Astrocyte (in vitro differentiated cells and primary cell): ENCODE measurements at regions not wholly inside any gene's neighbourhood (a gene's known extent, or its start where the extent isn't known, plus 50 kb on each side); places are given as distances from the start of the nearest gene placed in this dataset.

Experiments
- DNase-seq: peaks from one replicate; pipeline ENCODE4 v3.0.0-alpha.2; 2010; ENCODE audit warnings: low read depth
- FAIRE-seq: peaks from 2 replicates; lab custom pipeline; 2011; peaks lifted over from hg19 to GRCh38; lab: Jason Lieb, UNC
- H2AFZ ChIP-seq: 2 replicates; pipeline ENCODE4 v1.6.0; 2012; ENCODE audit warnings: low read depth, low read length, inconsistent platforms
- H3K27ac ChIP-seq: 2 replicates; pipeline ENCODE4 v1.5.1; 2011; ENCODE audit warnings: low read depth, low read length, inconsistent platforms
- H3K27me3 ChIP-seq: 2 replicates; pipeline ENCODE4 v1.6.0; 2011; ENCODE audit warnings: low read length, inconsistent platforms; ENCODE audit not compliant: insufficient read depth
- H3K36me3 ChIP-seq: 2 replicates; pipeline ENCODE4 v1.5.1; 2011; ENCODE audit warnings: low read length, inconsistent platforms; ENCODE audit not compliant: insufficient read depth
- H3K4me1 ChIP-seq: 2 replicates; pipeline ENCODE4 v1.5.1; 2011; ENCODE audit warnings: low read length, inconsistent platforms; ENCODE audit not compliant: insufficient read depth
- H3K4me2 ChIP-seq: 2 replicates; pipeline ENCODE4 v1.6.0; 2012; ENCODE audit warnings: low read length, inconsistent platforms
- H3K4me3 ChIP-seq: 2 replicates; pipeline ENCODE4 v1.5.1; 2011; ENCODE audit warnings: low read depth, mild to moderate bottlenecking, low read length, inconsistent platforms; ENCODE audit not compliant: insufficient read depth
- H3K79me2 ChIP-seq: 2 replicates; pipeline ENCODE4 v1.6.0; 2012; ENCODE audit warnings: mild to moderate bottlenecking, low read length, inconsistent platforms; ENCODE audit not compliant: insufficient read depth
- H3K9ac ChIP-seq: 2 replicates; pipeline ENCODE4 v1.6.0; 2012; ENCODE audit warnings: mild to moderate bottlenecking, low read length, inconsistent platforms
- H3K9me3 ChIP-seq: 2 replicates; pipeline ENCODE4 v1.5.1; 2012; ENCODE audit warnings: low read depth, mild to moderate bottlenecking, low read length, inconsistent platforms; ENCODE audit not compliant: insufficient read depth
- H4K20me1 ChIP-seq: 2 replicates; pipeline ENCODE4 v1.6.0; 2012; ENCODE audit warnings: low read length, inconsistent platforms; ENCODE audit not compliant: insufficient read depth
- H3K27ac Mint-ChIP-seq: one replicate; pipeline ENCODE4 v1.8.0; 2021; ENCODE audit warnings: mild to moderate bottlenecking, mixed read lengths; ENCODE audit not compliant: unreplicated experiment
- H3K27me3 Mint-ChIP-seq: one replicate; pipeline ENCODE4 v1.8.0; 2021; ENCODE audit warnings: low read depth, mixed read lengths; ENCODE audit not compliant: unreplicated experiment
- H3K36me3 Mint-ChIP-seq: one replicate; pipeline ENCODE4 v1.8.0; 2021; ENCODE audit warnings: low read depth, mixed read lengths; ENCODE audit not compliant: unreplicated experiment
- H3K4me1 Mint-ChIP-seq: one replicate; pipeline ENCODE4 v1.8.0; 2021; ENCODE audit warnings: low read depth, mixed read lengths; ENCODE audit not compliant: unreplicated experiment
- H3K4me3 Mint-ChIP-seq: one replicate; pipeline ENCODE4 v1.8.0; 2021; ENCODE audit warnings: mild to moderate bottlenecking, moderate library complexity, mixed read lengths; ENCODE audit not compliant: unreplicated experiment
- H3K9me3 Mint-ChIP-seq: one replicate; pipeline ENCODE4 v1.8.0; 2021; ENCODE audit warnings: mild to moderate bottlenecking, mixed read lengths; ENCODE audit not compliant: unreplicated experiment
- CTCF ChIP-seq: IDR thresholded peaks from 2 replicates; pipeline ENCODE4 v1.5.1; 2011; ENCODE audit warnings: low read depth, mild to moderate bottlenecking, inconsistent platforms, low read length, moderate library complexity; ENCODE audit not compliant: insufficient read depth
- EZH2 ChIP-seq: IDR thresholded peaks from 2 replicates; pipeline ENCODE4 v1.6.1; 2012; ENCODE audit warnings: mild to moderate bottlenecking, low read length, inconsistent platforms; ENCODE audit not compliant: insufficient read depth

- TF ChIP-seq EZH2 (no peak), CTCF (no peak)
- no peaks in the 10 kb centered on the region for H3K4me1 ChIP-seq
- H3K4me1 Mint-ChIP-seq, result no peaks in the 10 kb centered on the region
- no peaks in the 10 kb centered on the region for H3K36me3 ChIP-seq
- H3K27ac Mint-ChIP-seq, result no peak overlapping the region
- H3K27me3 ChIP-seq, result peaks cover 6% of the 10 kb centered on the region
- no peak overlapping the region for H3K4me3 ChIP-seq
- no peak overlapping the region for H3K9ac ChIP-seq
- H3K4me2 ChIP-seq, result no peak overlapping the region
- H3K27ac ChIP-seq, result no peak overlapping the region
- H3K9me3 ChIP-seq, result no peaks in the 10 kb centered on the region
- H3K36me3 Mint-ChIP-seq, result no peaks in the 10 kb centered on the region
- peaks cover 49% of the 10 kb centered on the region for H3K27me3 Mint-ChIP-seq
- H2AFZ ChIP-seq, result no peak overlapping the region
- DNase-seq (no peak), FAIRE-seq (no peak)
- no peaks in the 10 kb centered on the region for H4K20me1 ChIP-seq
- no peak overlapping the region for H3K4me3 Mint-ChIP-seq
- H3K9me3 Mint-ChIP-seq, result peaks cover 2% of the 10 kb centered on the region
- no peaks in the 10 kb centered on the region for H3K79me2 ChIP-seq
These were observed 55.5 kb upstream of the PRR23C start for GRCh38 chr3:139099968-139100817.

- Mint-ChIP-seq H3K36me3 (no peaks in the 10 kb centered on the region), H3K27me3 (peaks cover 48% of the 10 kb centered on the region), H3K27ac (no peak overlapping the region), H3K9me3 (peaks cover 2% of the 10 kb centered on the region), H3K4me3 (no peak overlapping the region), H3K4me1 (no peaks in the 10 kb centered on the region)
- TF ChIP-seq EZH2 (no peak), CTCF (no peak)
- no peaks in the 10 kb centered on the region for H3K36me3 ChIP-seq
- DNase-seq (no peak), FAIRE-seq (no peak)
- no peak overlapping the region for H3K27ac ChIP-seq
- H3K27me3 ChIP-seq, result peaks cover 6% of the 10 kb centered on the region
- no peaks in the 10 kb centered on the region for H3K9me3 ChIP-seq
- H3K4me3 ChIP-seq, result no peak overlapping the region
- no peaks in the 10 kb centered on the region for H3K79me2 ChIP-seq
- no peaks in the 10 kb centered on the region for H4K20me1 ChIP-seq
- H2AFZ ChIP-seq, result no peak overlapping the region
- H3K9ac ChIP-seq, result no peak overlapping the region
- H3K4me1 ChIP-seq, result no peaks in the 10 kb centered on the region
- H3K4me2 ChIP-seq, result no peak overlapping the region
These were observed 56.1 kb upstream of the PRR23C start for GRCh38 chr3:139100821-139101220.

- H3K27ac ChIP-seq, result no peak overlapping the region
- no peaks in the 10 kb centered on the region for H3K4me1 Mint-ChIP-seq
- no peak overlapping the region for H3K9ac ChIP-seq
- H4K20me1 ChIP-seq, result no peaks in the 10 kb centered on the region
- DNase-seq, result no peak
- H3K4me2 ChIP-seq, result no peak overlapping the region
- TF ChIP-seq EZH2, result no peak
- no peak for TF ChIP-seq CTCF
- FAIRE-seq, result no peak
- H3K4me3 Mint-ChIP-seq, result no peak overlapping the region
- H2AFZ ChIP-seq, result no peak overlapping the region
- H3K9me3 ChIP-seq, result no peaks in the 10 kb centered on the region
- peaks cover 6% of the 10 kb centered on the region for H3K27me3 ChIP-seq
- no peaks in the 10 kb centered on the region for H3K36me3 Mint-ChIP-seq
- H3K4me1 ChIP-seq, result no peaks in the 10 kb centered on the region
- no peak overlapping the region for H3K4me3 ChIP-seq
- H3K9me3 Mint-ChIP-seq, result peaks cover 2% of the 10 kb centered on the region
- no peaks in the 10 kb centered on the region for H3K36me3 ChIP-seq
- no peak overlapping the region for H3K27ac Mint-ChIP-seq
- peaks cover 49% of the 10 kb centered on the region for H3K27me3 Mint-ChIP-seq
- no peaks in the 10 kb centered on the region for H3K79me2 ChIP-seq
These were observed 56.7 kb upstream of the PRR23C start for GRCh38 chr3:139101396-139101795.
